Fibroblast of skin of abdomen (primary cell): ENCODE measurements at regions not wholly inside any gene's neighbourhood (a gene's known extent, or its start where the extent isn't known, plus 50 kb on each side); places are given as distances from the start of the nearest gene placed in this dataset.

Experiments
- DNase-seq: peaks from one replicate; pipeline ENCODE4 v3.0.0-alpha.2; 2013

DNA sequence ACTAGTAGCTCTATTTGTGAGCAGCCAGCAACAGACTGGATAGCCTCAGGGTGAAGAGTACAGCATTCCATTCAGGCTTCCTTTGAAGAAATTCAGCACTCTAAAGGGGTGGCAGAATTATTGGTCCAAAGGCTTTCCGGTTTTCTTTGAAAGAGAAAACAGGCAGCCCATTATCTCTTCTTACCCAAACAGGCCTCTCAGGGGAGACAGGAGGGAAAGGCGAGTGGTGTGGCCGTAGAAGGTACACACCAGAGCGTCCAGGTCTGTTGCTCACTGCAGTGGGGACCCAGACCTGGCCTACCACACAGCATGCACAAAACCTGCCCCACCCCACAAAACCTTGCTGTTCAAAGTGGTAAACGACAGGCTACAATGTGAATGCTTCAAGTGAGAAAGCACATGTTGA is 83.3 kb downstream of the ZNF608 start:
- no peak for DNase-seq

DNA sequence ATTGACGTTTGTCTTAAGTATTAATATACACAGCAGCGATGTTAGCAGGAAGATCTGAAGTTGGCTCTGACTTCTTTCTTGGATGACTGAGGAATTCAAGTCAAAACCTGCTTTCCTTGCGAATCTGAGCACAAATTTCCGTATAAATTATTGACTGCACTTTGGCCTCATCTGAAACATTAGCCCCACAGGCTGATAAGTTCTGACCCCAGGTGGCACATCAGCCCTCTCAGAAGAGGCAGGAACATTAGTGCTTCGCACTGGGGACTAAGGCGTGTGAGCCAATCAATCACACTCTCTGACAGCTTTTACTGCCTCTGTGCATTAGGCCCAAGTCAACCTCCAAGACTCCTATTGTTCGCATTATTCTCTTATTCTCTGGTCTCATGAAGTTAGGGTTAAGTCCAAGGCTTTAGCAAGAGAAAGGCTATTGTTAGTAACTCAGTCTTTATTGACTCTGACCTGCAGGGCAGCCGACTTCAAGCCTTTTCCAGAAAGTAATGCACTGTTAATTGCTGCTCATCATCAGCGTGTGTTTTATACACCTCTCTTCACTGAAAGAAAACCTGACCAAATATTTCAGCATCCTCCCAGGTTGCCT is 84.2 kb downstream of the ZNF608 start:
- no peak for DNase-seq

DNA sequence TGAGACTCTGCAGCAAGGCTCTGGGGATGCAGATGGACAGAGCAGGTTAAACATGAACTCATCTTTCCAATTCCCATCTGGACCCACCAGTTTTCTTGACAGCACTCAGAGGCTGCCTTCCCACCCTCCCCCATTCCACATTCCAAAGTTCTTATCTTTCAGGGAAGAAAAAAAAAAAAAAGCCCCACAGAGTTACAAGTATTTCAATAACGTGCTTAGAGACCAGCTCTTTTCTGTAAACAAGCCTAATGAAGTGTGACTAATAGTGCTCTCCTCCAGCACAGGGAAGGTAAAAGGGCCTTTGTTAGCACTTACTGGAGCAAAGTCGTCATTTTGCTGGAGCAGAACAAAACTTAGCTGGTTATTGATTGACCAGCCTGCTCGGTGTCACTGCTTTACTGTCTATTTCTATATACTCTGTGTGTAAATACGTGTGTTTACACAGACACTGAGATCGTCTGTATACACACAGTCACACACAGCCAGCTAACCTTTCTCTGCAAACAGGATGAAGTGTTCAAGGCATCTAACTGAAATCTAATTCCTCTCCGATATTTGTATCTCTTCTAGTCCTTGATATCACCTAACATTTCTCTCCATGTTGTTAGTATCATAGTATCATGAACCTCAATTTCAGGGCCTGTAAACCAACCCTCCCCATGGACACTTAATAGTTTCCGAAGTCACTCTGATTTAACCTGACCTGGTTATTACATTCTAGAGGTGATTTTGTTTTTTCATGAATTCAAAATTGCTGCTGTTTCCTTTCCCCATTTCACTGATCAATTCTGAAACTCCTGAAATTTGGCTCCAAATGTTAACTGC is 84.9 kb downstream of the ZNF608 start:
- peak; percentile 87 for DNase-seq

DNA sequence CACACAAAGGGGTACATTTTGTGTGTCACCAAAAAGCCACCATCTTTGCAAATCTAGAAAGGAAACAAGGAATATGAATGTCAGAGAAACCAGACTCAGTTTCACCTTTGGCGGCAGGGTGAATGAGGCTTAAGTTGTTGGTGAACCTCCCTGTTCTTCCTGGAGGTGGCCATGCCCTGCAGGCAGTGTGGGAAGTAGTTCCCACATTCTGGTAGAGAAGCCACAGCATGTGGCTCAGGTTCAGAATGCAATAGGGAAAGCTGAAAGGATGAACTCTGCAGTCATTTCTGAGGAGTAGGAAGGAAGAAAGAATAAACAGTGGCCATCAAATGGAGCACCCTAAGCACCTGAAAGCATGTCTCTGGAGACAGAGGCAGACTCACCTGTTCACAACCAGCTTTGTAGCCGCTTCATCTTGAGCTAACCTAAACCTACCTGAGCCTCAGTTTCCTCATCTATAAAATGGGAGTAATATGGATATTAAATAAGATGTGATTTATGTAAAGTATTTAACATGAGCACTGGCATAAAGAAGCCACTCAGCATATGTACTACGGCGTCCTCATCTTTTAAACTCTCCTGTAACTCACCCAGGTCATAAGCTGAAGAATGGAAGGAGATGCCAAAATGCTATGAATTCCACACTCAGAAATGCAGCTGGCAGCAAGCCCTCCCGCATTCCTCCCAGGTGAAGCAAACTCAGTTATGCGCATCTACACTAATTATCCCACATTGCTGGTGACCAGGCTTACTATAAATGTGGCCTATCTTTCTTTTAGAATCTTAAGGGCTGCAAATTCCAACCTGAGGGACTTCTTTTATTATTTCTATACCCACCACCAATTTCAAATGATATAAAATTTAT is 86.0 kb downstream of the ZNF608 start:
- peak; percentile 46 for DNase-seq

DNA sequence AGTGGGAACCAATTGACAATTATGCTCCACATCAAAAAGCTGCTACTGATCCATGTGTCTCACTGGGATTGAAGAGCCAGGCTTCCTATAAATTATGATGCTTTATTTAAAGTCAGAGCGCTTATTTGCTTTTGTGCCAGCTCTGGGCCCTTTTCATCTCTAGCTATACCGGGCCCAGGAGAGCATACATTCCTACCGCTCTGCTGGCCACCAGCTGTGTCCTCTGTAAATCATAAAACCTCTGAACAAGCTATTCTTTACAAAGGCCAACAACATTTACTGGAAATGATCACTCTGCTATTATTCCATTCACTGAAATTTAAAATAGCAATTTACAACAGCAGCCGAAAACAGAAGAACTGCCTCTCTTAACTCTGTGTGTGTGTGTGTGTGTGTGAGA is 86.6 kb downstream of the ZNF608 start:
- DNase-seq: peak; percentile 53

DNA sequence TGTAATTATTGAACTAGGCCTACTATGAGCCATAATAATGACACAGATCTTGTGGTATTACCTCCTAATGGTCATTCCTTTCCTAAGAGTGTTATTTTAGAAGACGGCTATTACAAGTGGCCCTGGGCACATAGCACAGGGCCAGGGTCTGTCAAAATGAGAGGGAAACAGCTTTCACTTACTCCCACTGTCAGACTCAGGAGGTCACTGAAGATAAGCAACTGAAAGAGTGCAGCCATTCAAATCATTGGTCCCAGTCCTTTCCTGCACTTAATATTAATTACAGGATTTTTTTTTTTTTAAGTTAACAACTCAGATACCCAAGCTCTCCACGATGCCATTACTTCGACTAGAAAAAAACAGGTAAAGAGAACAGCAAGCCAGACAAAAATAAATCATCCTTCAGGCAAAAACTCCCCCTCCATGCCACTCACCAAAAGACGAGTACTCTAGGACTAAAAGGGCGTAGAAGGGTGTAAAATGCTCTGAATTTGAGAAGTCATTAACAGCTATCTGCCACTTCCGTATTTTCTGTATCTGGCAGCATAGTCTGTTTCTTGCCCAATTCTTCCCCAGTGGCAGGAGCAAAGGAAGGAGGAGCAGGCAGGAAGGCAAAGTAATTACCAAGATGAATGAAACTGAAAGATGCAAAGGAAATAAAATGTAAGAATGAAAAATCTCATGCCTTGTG is 87.4 kb downstream of the ZNF608 start:
- DNase-seq: no peak

DNA sequence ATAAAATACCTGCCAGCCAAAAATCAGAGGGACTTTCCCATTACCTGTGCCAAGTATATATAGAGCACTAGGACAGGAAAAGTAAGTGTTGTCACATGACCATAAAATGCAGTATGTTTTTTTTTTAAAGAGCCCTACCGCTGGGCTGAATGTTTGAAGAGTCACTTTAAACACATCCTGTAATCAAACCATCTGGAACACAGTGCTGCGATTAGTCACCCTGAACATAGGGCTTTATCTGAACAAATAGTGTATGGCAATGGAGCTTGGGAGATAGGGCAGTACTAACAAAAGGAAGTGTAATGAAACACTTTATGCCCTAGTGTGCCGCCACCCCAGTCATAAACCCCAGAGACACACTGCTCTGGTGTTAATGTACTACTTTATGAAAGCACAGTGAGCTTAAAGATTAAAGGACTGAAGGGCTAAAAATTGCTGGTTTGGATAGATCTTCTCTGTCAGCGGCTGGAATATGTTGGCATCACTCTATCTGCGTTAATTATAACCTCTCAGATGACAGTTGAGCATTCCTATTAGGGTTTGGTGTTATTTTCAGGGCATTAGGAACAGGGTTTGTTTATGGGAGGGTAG is 90.4 kb downstream of the ZNF608 start:
- peak; percentile 81 for DNase-seq

DNA sequence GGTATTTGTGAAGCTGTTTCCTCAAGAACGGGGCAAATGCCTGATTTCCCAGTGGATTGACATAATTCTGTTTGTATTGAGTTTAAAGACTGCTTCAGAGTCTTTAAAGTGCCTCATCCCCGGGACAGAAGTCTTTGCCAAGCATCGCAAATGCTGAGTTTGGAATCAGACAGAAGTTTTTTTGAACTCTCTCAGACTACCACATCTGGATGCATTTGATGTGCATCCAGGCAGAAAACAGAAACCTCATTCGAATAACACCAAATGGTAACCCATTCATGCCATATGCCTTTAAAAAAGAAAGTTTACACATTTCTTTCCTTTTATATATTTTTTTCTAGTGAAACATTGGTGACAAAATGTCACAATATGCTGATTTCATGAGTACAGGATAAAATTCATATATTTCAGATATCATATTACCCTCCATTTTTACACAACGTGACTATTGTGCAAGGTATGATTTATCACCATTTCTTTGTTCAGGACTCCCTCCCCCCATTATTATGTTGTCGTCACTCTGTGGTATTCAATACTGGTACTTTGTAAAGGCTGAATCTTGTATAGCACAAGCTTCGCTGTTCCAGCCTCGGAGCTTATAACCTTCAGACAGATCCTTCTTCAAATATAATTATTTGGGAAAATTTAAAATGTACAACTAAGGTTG is 91.1 kb downstream of the ZNF608 start:
- DNase-seq: peak; percentile 81

DNA sequence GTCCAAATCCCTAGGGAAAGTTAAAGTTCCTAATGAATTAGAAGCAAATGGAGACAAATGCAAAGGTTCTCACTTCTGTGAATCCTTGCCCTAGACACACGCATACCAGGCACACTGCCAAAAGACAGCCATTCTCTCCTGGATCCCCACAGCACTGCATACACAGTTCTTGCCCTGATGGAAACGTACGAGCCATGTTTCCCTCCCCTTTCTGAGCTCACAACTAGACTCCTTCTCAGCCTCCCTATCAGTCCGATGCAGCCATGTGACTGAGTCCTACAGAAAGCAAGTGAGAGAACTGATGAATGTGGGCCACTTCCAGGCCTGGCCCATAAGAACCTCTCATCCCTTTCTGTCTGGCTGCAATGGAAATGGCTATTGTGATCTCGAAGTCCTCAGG is 92.0 kb downstream of the ZNF608 start:
- DNase-seq: peak; percentile 60

DNA sequence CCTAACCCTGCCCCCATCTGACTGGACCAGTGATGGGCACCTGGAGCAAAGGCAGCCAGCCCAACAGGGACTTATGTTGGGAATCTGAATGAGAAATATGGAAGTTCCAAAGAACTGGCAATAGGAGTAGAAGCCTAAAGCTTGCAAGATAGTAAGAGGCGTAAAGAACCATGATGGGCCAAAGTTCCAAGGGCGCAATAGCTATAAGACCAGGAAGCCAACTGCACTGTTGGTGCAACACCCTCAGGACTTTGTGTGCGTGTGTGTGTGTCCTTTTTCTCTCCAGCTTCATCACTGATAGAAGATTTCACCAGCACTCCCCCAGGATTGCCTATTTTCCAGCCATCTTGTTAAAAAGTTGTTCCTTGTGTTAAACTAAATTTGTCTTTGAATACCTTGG is 92.8 kb downstream of the ZNF608 start:
- DNase-seq: no peak

DNA sequence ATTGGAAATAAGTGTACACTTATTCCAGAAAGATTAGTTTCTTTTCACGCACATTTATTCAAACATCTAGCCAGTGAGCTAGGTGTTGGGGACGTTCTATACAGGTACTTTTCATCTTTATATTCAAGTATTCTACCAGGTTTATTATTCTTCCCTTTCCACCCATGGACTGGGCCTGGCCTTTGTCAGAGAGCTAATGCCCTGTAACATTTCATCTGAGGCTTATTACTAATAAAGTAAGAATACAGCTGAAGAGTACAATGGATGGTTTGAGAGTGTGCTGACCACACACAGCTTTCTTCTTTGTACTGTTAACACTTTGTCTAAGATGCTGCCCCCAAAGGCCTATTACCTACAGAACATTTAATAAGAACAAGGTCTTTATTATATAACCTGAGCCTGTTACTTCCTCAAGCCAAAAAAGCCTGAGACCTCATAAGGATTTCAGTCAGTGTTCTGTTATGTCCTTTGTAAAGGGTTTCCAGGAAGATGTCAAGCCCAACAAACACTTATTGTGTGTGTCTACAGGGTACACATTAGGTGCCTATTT is 93.5 kb downstream of the ZNF608 start:
- DNase-seq: no peak

DNA sequence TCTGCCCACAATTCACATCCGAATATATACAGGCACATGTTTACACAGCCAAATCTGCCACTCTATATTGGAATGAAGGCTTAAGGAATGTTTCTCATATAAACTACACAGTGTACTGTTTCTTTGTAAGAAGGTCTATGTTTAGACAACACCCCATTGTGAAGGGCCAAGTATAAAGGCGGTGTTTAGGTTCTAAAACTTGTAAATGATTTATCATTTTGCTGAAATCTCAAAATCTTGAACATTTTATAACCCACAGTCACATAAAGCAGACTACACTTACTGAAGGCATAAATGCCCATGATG is 94.0 kb downstream of the ZNF608 start:
- no peak for DNase-seq

DNA sequence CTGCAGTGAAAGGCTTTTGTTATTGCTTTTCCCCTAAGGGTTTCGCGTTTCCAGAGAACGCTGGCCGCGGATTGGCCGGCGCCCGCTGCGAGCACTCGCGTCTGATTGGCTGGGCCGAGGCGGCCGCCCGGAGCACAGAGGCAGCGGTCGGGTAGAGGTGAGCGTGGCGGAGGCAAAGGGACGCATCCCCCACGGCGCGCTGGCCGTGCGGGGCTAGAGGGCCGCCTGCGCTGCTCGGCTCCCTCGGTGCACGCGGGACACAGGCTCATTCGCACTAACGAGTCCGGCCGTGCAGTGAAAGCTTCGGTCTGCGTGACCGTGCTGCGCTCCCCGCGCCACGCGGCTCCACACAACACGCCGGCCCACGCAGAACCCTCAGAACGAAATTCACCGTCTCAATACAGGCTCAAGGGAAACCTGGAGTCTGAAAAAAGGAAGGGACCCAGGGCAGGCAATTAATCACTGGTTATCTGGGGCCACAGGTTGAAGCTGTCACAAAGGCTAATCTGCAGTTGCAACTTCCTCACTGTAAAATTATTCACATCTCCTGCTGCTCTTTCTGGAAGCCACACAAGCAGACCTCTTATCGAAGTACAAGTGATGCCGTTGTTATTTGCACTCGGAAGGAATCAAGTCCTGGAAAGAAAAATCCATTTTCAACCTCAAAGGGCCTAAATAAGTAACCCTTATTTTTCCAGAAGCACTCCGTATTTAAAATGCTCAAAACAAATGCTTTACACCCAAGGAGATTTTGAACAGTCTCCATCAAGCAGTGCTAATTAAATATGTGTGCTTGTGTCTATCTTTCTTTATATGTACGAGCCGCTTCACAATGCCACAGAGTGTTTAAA is 94.6 kb downstream of the ZNF608 start:
- no peak for DNase-seq

DNA sequence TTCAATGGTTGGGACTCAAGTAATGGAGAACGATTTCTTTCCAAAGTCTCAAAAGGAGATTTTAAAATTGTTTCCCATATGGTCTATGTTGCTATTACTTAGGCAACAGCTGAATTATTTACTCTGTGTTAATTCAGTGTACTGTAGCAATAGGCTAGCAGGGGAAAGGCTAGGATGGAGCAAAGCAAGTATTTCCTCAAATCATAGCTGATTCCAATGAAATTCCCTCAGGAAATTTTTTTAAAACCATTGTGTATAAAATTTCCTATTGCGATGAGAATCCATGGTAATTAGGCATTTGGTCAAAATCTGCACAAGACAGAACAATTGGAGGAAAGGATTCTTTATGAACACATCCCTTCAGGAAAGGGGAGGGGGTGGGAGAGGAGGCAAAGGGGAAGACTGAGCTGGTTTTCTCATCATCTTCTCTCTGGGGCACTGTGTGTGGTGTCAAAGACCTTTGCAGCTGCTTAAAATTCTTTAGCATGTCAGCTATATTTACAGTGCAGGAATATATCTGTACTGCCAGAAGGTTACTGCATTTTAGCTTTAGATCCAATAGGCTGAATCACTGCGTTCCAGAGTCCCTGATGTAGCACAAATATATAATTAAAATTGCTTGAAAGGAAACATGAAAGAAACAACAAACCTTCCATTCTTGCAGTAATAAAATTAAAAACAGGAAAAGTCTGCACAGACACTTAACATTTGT is 95.3 kb downstream of the ZNF608 start:
- DNase-seq: peak; percentile 87

DNA sequence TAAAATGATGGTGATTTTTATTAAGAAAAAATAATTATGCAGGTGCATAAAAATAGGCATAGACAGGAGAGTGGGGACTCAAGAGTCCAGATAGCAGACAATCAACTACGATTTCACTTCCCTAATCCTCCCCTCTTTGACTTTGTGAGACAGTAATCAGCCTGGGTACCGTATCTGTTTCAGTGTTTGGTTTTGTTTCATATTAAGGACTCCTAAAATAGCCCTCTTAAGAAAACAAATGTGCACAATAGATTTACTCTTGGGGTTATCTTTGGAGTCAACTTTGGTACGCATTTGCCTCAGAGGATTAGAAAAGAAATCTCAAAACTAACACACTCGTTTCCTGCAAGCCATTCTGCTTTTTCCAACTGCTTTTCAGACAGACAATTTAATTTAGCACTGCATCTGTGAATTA is 96.3 kb downstream of the ZNF608 start:
- DNase-seq: no peak

DNA sequence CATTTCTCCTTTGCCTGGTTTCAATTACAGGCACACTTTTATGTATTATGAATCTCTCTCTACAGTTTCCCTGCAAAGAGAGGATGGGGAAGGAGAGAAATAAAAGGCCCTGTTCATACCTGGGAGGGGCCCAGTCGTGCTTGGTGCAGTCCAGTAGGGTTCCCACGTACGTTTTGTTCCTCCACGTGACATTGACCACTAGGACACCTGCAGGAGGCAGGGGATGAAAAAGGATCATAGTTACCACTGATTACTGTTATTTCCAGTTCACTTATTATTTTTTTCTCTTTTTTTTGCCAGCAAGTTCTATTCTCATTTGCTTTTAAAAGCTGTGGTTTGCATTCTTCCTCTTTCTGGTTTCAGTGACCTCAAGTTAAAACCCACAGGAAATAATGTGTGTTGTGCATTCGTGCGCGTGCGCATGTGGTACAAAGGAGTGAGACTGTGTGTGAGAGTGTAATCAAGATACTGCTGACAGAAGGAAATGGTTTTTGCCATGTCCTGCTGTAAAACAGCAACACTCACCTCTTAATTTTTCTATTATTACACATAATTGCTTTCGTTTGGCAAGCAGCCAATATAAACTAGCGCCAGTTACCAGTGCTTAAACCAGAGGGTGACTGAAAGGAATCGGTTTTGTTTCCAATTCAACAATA is 96.8 kb downstream of the ZNF608 start:
- peak; percentile 95 for DNase-seq

DNA sequence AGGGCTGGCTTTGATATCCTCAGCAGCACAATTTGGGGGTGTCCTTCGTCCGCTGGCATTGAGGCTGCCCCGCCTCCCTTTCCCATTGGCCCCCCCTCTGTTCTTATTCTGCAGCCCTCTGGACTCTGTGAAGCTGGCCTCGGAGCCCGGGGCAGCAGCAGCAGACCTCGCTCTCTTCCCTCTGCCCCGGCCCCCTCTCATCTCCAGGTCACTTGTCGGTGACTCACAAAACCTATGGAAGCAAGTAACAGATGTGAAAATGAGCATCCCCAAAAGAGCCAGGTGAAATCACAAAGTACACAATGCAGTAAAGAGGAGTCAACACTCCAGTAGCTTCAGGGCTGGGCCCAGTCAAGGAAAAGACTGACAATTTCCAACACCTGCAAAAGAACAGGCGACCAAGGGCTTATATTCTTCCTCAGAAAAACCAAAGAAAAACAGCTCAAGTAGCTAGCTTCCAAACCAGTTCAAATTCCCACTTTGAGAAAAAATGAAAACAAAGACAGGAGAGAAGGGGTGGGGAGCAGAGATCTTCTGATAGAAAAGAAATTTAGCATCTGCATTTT is 97.5 kb downstream of the ZNF608 start:
- no peak for DNase-seq

DNA sequence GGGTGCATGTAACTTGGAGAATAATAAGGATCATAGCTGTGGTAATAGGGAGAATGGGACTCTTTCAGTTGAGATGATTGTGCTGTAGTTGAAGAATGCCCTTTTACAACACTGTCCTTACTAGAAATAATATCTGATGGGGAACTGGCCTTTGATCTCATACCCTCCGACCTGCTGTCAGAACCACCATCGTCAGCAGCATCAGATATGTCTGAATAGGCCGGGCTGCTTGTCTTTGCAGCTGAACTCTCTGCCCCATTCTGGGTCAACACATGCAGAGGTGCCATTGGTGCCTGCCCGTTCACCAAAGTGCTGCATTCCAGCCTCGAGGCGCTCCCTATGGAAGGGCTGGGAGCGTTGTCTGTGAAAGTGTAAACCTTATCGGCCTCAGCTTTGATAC is 99.1 kb downstream of the ZNF608 start:
- DNase-seq: no peak

DNA sequence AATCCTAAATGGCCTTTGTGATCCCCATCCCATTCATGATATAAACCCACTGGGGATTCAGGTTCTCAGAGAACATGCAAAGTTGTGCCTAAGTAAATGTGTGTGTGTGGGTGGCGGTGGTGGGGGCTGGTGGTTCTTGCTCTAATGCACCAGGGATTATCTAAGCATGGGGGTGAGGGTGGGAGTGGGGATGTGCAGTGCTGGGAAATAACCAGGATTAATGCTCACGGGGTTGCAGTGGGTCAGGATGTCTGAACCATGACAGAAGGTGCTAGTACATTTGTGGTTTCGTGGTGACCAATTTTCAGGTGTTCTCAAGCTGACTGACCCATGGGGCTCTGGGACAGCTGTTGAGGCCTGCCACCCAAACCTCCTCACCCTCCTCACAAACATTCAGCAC is 101.0 kb downstream of the ZNF608 start:
- no peak for DNase-seq
